HG02571 (cell line): ENCODE measurements at regions not wholly inside any gene's neighbourhood (a gene's known extent, or its start where the extent isn't known, plus 50 kb on each side); places are given as distances from the start of the nearest gene placed in this dataset.

Source experiments
- ATAC-seq: cut with Tn5 transposase; IDR thresholded peaks from one replicate; pipeline ENCODE4 v1.9.1; 2021; ENCODE audit warnings: mild to moderate bottlenecking, moderate library complexity; ENCODE audit not compliant: unreplicated experiment

DNA sequence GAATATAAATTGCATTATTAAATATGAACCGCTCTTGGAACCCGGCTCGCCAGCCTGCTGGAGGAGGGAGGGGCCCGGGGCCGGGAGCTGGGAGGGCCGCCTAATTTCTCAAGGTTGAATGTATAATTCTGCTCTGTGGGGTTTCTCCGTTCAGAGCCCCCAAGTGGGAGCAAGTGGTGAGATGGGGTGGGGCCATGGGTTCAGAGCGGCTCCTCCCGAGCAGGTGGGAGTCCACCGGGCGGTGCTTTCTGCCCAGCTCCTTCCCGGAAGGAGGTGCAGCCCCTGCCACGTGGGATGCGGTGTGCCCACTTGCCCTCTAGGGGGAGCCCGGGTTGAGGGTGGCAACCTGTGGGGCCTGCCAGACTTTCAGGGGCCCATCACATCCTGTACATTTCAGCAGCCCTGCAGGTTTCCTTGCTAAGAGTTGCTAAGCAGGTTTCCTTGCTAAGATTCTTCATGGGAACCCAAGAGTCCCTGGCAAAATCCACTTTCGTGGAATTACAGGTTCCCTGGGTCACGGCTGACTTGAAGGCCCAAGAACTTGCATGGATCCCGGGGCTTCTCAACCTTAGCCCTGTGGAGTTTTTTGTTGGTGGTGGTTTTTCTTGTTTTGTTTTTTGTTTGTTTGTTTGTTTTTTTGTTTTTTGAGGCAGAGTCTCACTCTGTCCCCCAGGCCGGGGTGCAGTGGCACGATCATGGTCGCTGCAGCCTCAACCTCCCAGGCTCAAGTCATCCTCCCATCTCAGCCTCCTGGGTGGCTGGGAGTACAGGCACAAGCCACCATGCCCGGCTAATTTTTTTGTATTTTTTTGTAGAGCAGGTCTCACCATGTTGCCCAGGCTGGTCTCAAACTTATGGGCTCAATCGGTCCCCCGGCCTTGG, 196.7 kb upstream of the GSE1 start:
- no peak for ATAC-seq

DNA sequence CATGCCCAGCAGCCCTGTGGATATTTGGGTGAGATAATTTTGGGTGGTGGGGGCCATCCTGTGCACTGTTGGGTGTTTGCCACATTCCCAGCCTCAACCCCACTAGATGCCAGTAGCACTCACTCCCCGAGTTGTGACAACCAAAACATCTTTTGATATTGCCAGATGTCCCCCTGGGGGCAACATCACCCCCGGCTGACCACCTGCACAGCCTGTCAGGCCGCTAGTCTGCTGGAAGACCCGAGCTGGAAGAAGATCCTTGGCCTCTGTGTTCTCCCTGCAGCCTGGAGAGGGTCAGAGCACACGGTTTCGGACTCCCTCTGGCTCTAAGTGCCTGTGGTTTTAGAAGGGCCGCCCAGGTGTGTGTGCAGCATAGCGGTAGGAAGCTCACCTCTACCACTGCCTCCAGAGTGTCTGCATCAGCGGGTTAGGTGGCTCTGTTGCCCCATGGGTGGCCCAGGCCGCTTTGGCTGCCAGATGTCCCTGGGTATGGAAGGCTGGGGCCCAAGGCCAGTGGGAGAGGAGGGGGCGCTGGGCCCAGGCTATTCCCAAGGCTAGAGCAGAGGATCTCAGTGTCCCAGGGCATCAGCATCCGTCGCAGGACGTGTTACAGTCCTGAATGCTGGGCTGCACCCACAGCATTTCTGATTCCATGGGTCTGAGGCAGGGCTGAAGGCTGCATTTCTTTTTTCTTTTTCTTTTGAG, 195.8 kb upstream of the GSE1 start:
- no peak for ATAC-seq

DNA sequence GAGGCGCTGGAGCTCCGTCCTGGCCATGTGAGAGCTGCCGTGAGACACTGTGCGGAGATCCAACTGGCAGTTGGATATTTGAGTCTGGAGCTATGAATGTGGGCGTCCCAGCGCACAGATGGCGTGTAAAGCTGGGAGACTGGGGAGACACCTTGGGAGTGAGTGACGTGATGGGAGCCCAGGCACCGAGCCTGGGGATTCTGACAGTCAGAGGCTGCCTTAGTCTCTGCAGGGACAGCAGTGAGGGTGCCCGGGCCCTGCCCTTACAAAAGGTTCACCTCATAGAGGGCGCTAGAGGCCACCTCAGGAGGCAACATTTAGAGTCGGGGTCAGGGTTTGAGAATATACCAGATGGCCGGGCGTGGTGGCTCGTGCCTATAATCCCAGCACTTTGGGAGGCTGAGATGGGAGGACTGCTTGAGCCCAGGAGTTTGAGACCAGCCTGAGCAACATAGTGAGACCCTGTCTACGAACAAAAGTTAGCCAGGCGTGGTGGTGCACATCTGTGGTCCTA, 194.1 kb upstream of the GSE1 start:
- ATAC-seq, result no peak

DNA sequence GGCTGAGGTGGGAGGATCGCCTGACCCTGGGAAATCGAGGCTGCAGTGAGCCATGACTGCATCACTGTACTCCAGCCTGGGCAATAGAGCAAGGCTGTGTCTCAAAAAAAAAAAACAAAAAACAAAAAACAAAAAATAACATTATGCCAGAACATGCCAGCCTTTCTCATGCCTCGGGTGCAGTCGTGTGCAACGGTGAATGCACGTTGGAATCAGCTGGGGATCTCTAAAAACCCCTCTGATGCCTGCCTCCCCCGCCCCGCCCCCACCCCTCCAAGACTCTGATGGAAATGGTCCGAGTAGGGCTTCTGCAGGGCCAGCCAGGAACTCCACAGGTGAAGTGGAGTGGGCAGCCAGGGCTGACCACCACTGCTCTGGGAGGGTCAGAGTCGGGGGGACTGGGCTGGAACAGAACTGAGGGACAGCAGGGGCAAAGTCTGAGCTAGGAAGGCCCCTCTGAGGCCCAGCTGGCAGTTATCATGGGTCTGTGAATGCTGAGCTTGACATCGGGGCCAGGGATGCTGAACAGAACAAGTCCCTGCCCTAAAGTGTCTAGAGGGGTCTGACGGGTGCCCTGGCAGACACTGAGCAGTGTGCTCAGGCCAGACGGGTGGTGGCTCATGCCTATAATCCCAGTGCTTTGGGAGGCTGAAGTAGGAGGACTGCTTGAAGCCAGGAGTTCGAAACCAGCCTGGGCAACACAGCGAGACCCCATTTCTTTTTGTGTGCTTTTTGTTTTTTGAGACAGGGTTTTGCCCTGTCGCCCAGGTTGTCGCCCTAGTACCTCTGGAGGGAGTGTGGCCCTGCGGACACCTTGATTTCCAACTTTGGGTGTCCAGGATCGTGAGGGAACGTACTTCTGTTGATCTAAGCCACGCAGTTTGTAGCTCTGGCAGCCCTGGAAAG, 193.4 kb upstream of the GSE1 start:
- ATAC-seq, result no peak

DNA sequence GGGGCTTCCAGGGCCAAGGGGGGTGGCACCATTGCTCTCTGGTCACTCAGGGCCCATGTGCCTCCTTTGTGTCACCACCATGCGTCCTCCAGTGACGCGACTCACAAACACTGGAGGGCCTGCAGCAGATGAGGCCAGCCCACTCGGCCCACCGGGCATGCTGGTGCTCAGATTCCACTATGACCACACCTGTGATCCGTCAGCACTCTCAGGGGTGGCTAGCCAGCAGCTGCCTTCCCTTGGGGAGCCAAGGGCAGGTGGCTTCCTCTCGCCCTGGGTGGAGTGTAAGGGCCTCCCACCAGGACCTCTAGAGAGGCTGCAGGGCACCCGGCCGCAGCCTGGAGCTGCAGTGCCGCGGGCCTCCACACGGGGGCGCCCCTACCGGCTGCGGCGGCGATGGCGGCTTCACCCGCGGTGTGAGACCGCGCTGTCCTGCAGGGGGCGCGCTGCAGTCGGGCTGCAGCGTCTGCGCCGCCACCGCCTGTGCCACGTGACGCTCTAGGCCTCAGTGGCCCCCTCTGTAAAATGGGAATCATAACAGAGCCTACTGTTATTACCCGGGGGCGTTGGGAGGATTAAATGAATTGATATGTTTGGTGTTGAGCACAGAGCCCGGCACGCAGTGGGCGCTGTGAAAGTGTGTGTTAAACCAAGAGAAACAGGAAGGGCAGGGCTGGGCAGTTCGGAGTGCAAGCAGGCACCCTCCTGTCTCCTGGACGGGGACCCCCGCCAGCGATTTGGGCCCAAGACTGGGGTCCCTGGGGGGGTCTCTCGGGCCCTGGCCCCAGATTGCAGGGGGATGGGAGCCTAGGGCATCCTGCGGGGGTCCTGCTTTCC, 192.4 kb upstream of the GSE1 start:
- ATAC-seq, result no peak

DNA sequence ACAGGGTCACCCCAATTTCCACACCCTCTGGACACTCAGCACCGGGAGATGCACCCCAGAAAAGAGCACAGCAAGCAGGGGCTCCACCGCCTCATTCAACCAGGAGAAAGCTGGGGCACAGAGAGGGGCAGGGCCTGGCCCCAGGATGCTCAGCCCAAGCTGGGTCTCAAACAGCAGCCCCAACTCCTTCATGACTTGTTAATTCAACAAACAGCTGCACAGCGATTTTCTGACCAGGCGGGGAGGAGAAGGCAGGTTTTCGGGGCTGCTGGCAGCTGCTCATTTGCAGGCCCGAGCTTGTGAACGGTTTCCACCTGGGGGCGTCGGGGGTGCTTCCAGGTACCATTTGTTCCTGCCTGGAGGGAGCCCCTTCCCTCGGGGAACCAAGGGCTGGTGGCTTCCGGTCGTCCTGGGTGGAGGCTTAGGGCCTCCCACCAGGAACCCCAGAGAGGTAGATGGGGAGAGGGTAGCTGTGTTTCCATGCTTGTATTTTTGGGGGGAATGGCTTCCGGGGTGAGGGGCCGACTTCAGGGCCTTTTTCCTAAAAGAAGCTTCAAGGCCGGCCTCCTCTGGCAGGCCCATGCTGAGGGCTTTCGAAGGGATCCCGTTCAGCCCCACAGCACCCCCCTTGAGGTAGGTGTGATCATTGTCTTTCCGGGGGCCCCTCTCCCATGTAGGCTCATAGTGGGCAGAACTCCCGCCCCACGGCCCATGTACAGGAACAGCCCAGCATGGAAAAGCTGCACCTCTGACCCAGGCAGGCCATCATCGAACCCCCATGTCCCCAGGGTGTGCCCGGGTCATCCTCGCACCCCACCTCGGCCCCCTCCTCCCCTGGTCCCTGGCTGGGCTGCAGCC, 191.6 kb upstream of the GSE1 start:
- no peak for ATAC-seq

DNA sequence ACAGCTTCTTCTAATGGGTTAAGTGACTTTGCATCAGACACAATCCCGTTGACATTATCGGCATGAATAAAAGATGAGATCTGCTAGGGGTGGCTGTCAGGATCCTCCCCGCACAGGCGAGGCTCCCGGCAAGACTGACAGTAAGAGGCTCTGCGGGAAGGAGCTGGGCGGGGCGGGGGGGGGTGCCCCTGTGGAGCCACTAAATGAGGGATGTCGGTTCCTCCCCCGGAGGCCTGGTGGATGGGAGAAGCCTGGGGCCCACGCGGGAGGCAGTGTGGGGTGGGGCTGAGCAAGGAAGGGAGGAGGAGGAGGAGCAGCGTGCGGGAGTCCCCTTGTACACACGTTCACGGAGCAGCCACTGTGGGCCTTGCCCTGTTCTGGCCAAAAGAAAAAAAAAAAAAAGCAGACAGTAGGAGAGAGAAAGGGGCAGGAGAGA, 190.9 kb upstream of the GSE1 start:
- no peak for ATAC-seq

DNA sequence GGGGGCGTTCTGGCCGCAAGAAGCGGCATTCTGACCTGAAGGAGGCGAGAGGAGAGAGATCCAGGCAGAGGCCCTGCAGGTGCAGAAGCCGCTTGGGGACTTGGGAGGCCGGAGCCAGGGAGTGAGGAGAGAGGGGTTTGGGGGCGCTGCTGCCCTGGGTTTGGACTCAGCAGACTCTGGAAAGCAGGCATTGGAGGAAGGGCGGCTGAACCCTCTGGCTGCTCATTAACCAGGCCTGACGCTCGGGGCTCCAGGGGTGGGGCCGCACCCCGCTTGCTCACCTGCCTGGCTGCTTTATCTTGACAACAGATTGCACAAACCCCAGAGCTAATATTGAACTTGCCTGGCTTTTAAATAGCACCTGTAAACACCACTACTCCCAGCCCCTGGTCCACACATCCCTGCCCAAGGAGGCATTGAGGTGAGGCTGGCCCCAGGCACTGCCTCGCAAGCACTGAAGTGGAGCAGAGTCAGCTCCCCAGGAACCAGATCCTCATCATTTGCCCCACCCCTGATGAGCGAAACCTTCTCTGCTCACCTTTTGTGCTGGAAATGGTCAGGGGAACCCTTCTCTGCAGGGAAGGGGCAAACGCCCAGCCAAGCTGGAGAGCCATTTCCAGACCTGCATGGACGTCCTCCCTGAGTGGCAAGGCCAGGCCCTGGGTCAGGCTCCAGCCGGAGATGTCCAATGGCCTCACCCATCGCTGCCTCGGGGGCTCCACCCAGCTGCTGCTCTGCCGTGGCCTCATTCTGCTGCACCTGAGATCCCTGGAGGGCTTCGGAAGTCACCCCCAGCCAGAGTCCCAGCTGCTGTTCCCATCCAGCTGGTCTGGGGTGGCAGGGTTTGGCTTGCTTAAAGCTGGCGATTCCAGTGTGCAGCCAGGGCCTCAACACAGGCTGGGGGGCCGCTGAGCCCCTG, 190.2 kb upstream of the GSE1 start:
- ATAC-seq, result no peak

DNA sequence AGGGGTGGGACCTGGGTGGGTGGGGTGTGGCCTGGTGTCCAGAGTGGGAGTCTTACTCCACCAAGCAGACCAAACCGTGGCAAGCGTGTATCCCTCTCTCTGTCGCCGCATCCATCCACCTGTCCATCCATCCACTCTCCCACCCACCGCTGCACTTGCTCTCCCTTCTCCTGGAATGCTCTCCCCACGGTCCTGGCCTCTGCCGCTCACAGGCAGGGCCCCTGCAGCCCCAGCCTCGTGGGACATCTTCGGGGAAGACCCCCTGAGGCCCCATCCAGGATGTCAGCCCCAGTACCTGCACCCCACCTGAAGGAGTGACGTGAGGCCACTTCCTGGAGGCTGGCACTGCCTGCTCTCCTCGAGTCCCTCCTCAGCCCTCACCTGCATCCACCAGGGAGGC, 189.5 kb upstream of the GSE1 start:
- ATAC-seq, result no peak

DNA sequence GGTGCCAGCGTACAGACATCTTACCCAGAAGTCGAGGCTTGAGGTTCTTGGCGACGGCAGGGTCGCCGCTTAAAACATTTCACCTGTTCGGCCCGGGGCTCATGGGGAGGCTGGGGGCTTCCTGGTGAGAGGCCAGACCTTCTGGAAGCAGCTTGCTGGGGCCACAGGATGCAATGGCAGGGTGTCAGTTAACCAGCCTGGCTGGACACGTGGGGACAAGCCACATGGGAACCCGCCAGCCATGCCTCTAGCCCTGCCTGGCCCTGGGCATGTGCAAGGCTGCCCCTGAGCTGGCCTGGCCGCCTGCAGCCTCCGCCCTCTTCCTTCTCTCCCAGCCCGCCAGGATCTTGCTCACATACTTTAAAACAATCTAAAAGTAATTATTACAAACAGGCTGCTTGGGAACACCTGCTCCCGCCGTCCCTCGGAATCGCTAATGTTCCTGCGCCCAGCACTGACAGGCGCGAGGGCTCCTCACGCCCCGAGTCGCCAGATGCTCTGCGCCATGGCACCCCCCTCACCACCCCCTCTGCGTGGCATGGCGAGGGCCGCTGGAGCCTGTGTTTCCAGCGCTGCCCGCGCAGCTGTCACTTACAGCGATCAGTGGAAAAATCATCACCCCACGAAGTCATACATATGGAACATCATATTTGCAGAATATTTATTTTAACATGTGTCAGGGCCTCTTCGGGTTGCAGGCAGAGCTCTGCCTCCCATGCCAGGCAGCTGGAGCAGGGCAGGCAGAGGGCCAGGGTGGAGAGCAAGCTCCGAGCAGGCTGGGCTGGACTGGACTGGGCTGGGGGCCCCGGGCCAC, 188.7 kb upstream of the GSE1 start:
- ATAC-seq, result no peak

DNA sequence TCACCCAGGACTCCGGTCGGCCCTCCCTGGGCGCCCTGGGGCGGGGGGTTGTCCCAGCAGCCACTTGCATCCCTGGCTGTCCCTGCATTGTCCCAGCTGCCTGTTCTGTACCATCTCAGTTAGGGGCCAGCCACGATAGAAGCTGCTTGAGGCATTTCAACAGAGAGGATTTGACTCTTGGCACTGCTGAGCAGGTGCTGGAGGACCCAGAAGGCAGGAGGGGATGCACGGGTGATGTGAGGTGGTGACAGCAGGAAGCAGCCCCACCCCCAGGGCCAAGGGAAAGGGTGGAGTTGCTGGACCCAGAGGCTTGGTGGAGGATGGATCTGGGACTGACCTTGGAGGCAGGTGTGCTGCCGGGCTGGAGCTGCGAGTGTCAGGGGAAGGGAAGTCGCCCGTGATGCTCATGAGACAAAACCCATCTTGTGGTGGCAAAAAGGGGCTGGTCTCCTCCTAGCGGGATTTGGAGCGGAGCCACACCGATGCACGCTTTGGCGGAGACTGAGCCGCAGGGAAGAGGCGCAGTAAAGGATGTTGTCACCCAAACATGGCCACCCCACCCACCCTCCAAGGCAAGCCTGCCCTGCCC, 188.0 kb upstream of the GSE1 start:
- ATAC-seq, result no peak

DNA sequence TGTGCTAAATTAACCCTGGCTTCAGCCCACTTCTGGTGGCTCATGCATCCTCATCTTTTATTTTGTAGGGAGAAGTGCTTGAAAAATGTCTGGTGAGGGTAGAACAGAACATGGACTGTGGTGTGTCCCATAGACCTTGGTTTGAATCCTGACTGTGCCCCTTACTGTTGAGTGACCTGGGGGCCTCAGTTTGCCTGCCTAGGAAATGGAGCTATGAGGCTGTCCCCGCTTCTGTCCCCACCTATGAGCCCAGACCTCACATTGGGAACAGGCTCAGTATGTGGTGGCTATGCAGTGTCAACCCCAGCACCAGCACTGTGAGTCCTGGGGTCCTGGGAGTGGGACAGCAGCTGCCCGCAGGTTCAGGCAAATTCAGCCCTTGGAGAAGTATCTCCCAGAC, 186.3 kb upstream of the GSE1 start:
- ATAC-seq, result no peak

DNA sequence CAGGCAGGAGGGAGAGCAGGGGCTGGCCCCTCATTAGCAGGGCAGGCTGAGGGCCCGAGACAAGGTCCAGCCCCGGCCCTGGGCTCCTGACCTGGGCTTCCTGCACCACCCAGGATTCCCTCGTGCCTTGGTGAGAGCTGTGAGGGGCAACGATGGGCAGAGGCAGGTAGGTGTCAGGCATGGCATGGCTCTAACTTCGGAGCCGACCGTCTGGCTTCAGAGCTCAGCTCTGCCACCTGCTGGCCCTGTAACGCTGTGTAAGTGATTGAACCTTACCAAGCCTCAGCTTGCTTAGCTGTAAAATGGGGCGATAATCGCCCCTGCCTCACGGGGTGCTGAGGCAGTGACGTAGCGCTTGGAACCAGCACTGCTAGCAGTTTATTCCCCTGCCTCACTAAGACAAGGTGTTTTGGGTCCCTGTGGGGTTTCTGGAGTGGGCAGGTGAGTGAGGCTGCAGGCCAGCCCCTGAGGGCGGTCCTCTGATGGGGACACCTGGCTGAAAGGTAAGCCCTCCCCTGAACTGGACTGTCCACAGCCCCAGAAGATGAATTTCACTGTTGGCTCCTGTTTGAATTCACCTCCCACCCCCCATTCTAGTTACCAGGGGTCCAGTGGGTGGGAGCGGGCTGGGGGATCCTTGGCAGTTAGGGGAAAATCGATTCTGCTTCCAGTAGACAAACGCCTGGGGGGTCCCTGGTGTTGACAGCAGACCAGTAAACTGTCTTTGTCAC, 184.8 kb upstream of the GSE1 start:
- no peak for ATAC-seq

DNA sequence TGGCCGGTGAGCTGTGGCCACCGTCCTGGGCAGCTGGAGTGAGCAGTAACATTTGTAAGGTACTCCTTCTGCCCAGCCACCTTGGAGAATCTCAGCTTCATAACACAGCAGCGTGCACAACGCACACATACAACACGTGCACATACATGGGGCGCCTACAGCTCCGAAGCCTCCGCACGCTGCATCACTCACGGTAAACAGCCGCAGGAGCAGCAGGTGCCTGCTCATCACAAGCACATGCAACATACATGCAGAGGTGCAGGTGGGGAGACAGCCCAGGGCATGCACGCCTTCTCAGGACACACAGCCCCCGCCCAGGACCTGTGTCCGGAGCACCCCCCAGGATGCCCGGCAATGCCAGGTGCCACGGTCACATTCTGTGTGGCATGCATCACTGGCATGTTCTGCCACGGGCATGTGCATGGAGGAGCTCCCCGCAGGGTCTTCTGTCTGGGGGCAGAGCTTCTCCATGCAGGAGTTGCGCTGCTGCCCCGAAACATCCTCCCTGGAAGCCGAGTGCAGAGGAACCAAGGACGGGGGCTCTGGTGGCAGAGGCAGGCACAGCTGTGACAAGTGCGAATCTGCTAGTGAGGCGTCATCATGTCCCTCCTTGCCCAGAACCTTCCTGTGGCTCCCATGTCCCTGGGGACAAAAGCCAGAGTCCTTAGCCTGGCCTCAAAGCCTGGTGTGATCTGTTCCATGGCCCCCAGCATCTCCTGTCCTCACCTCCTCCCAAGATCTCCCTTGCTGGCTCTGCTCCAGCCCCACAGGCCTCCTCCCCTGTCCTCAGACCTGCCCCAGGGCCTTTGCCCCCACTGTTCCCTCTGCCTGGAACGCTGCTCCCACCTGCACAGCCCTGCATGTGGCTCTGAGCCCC, 184.0 kb upstream of the GSE1 start:
- ATAC-seq, result no peak

DNA sequence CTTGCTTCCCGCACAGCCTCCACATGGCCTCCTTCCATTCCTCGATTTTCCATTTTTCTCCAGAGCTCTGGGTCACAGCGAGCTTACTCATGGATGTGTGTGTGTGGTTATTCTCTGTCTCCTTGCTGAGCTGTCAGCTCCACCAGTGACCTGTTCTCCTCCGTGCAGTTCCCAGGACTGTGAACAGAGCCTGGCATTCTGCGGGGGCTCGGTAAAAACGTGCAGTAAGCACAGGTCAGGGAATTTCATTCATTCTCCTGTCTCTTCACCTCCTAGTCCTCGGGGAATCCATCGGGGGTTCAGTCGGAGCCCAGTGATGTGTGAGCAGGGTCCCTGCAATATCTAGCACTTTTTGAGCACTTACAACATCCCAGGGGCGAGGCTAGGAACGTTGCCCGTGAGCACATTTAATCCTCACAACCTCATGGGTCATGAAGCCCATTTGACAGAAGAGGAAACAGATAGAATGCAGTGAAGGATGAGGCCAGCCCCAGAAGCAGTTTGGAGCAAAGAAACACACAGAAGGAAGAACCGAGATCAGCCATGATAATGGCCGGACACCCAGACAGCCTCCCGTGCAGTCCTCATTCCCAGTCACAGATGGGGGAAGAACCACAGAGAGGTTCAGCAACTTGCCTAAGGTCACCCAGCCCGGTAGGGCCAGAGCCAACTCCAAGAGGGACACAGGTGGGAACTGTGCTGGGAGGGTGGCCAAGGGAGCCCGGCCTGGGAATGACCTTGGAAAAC, 183.2 kb upstream of the GSE1 start:
- ATAC-seq, result no peak
